OCI-LY7 (cell line): ENCODE measurements at regions not wholly inside any gene's neighbourhood (a gene's known extent, or its start where the extent isn't known, plus 50 kb on each side); places are given as distances from the start of the nearest gene placed in this dataset.

Experiments
- EZH2phosphoT487 ChIP-seq: fragments of 200-600 bp; sonication (generic); IDR thresholded peaks from 2 replicates; pipeline ENCODE4 v1.6.1; 2018; ENCODE audit warnings: low read depth, borderline replicate concordance, mild to moderate bottlenecking, mixed run types, antibody characterized with exemption, low read length, moderate library complexity, mixed read lengths
- TF ChIP-seq, protein P1 (sequence below): fragments of 200-600 bp; sonication (generic); conservative IDR thresholded peaks from 2 replicates; pipeline ENCODE4 v1.5.1; 2014; ENCODE audit warnings: mild to moderate bottlenecking, antibody characterized with exemption, low read length, moderate library complexity, mixed read lengths

- TF ChIP-seq, protein P1, sequence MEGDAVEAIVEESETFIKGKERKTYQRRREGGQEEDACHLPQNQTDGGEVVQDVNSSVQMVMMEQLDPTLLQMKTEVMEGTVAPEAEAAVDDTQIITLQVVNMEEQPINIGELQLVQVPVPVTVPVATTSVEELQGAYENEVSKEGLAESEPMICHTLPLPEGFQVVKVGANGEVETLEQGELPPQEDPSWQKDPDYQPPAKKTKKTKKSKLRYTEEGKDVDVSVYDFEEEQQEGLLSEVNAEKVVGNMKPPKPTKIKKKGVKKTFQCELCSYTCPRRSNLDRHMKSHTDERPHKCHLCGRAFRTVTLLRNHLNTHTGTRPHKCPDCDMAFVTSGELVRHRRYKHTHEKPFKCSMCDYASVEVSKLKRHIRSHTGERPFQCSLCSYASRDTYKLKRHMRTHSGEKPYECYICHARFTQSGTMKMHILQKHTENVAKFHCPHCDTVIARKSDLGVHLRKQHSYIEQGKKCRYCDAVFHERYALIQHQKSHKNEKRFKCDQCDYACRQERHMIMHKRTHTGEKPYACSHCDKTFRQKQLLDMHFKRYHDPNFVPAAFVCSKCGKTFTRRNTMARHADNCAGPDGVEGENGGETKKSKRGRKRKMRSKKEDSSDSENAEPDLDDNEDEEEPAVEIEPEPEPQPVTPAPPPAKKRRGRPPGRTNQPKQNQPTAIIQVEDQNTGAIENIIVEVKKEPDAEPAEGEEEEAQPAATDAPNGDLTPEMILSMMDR = no peak
- TF ChIP-seq EZH2phosphoT487 = no peak
These were observed 92.0 kb downstream of the LYZL2 start for GRCh38 chr10:30537586-30537985.
